ENCODE measurements at regions not wholly inside any gene's neighbourhood (a gene's known extent, or its start where the extent isn't known, plus 50 kb on each side); places are given as distances from the start of the nearest gene placed in this dataset.
"Not testable (repeated sequence)": the region's sequence is repeated elsewhere in the genome, so short reads cannot be mapped to it uniquely, and the experiment has no call there.

- TF ChIP-seq CTCF, POLR2A (IDR thresholded peaks at IDR 0.05): not testable (repeated sequence)
Observed at GRCh38 chr12:84446478-84446877, 466.1 kb downstream of the SLC6A15 start.
